CD14-positive monocyte (primary cell): ENCODE measurements at regions not wholly inside any gene's neighbourhood (a gene's known extent, or its start where the extent isn't known, plus 50 kb on each side); places are given as distances from the start of the nearest gene placed in this dataset.
A peak's percentile ranks its signal among the peaks of the same experiment; 100 is the strongest.

ENCODE experiments used
- DNase-seq, 3 donors: peaks; one replicate each; pipeline ENCODE4 v3.0.0-alpha.2; 2011 to 2022
- H2AFZ ChIP-seq: 2 replicates; pipeline ENCODE4 v1.6.0; 2012; ENCODE audit warnings: mild to moderate bottlenecking, low read depth, low read length, inconsistent platforms; ENCODE audit not compliant: insufficient read depth, poor library complexity, severe bottlenecking
- H3K27ac ChIP-seq, 2 donors: 1 replicate in 1 of 2; 2 replicates in 1 of 2; pipeline ENCODE4 v1.5.1; 2012 to 2013; ENCODE audit warnings: low read length in 2 of 2, control low read depth in 1 of 2, inconsistent platforms in 1 of 2, low read depth in 1 of 2, mild to moderate bottlenecking in 1 of 2
- H3K27me3 ChIP-seq, 2 donors: one replicate each; pipeline versions ENCODE4 v1.6.0 to v1.6.1; 2011 to 2013; ENCODE audit warnings: low read length in 2 of 2; ENCODE audit not compliant: control insufficient read depth in 2 of 2, insufficient read depth in 2 of 2
- H3K36me3 ChIP-seq, 2 donors: replicated peaks in 1 of 2; 1 replicate in 1 of 2; 2 replicates in 1 of 2; pipeline versions ENCODE4 v1.5.1 to v1.6.1; 2012 to 2013; ENCODE audit warnings: low read length in 2 of 2, control low read depth in 1 of 2, inconsistent platforms in 1 of 2, mild to moderate bottlenecking in 1 of 2; ENCODE audit not compliant: insufficient read depth in 2 of 2, control insufficient read depth in 1 of 2
- H3K4me1 ChIP-seq, 2 donors: 1 replicate in 1 of 2; 2 replicates in 1 of 2; pipeline versions ENCODE4 v1.5.1 to v1.6.1; 2012 to 2013; ENCODE audit warnings: low read length in 2 of 2, control low read depth in 1 of 2, inconsistent platforms in 1 of 2, mild to moderate bottlenecking in 1 of 2, moderate library complexity in 1 of 2; ENCODE audit not compliant: insufficient read depth in 2 of 2, control insufficient read depth in 1 of 2
- H3K4me2 ChIP-seq: replicated peaks from 2 replicates; pipeline ENCODE3; 2012; ENCODE audit warnings: low read length, moderate library complexity, mild to moderate bottlenecking; ENCODE audit not compliant: poor library complexity, severe bottlenecking; ENCODE audit errors: extremely low read depth
- H3K4me3 ChIP-seq, 3 experiments: fragments of 200-600 bp in 1 of 3; sonication (generic) in 1 of 3; replicated peaks in 1 of 3; 1 replicate in 2 of 3; 2 replicates in 1 of 3; pipeline ENCODE4 v1.5.1; 2011 to 2013; ENCODE audit warnings: low read length in 3 of 3, mild to moderate bottlenecking in 3 of 3, control low read depth in 2 of 3, low read depth in 2 of 3, inconsistent platforms in 1 of 3, moderate library complexity in 1 of 3
- H3K79me2 ChIP-seq: 2 replicates; pipeline ENCODE4 v1.6.0; 2012; ENCODE audit warnings: mild to moderate bottlenecking, control low read depth, inconsistent platforms, low read length, moderate library complexity; ENCODE audit not compliant: insufficient read depth
- H3K9ac ChIP-seq: 2 replicates; pipeline ENCODE4 v1.6.0; 2017; ENCODE audit warnings: low read length, mild to moderate bottlenecking; ENCODE audit not compliant: insufficient read depth, poor library complexity, severe bottlenecking
- H3K9me3 ChIP-seq, 2 donors: replicated peaks in 1 of 2; 1 replicate in 1 of 2; 2 replicates in 1 of 2; pipeline versions ENCODE4 v1.5.1 to v1.6.1; 2012 to 2013; ENCODE audit warnings: low read length in 2 of 2, control low read depth in 1 of 2; ENCODE audit not compliant: control insufficient read depth in 1 of 2, insufficient read depth in 1 of 2
- H4K20me1 ChIP-seq: 2 replicates; pipeline ENCODE4 v1.6.0; 2012; ENCODE audit warnings: mild to moderate bottlenecking, low read length, control low read depth, moderate library complexity; ENCODE audit not compliant: insufficient read depth
- H3K27ac Mint-ChIP-seq, 7 donors: one replicate each; pipeline ENCODE4 v1.8.0; 2020; ENCODE audit warnings: mild to moderate bottlenecking in 7 of 7, mixed read lengths in 7 of 7, moderate library complexity in 6 of 7, inconsistent platforms in 2 of 7
- H3K27me3 Mint-ChIP-seq, 3 donors: one replicate each; pipeline ENCODE4 v1.8.0; 2021 to 2022; ENCODE audit warnings: low read depth in 3 of 3, mild to moderate bottlenecking in 3 of 3, mixed read lengths in 3 of 3, moderate library complexity in 3 of 3, inconsistent platforms in 1 of 3
- H3K36me3 Mint-ChIP-seq, 2 donors: one replicate each; pipeline ENCODE4 v1.8.0; 2020; ENCODE audit warnings: mixed read lengths in 2 of 2, inconsistent platforms in 1 of 2, mild to moderate bottlenecking in 1 of 2
- H3K4me1 Mint-ChIP-seq: one replicate; pipeline ENCODE4 v1.8.0; 2020; ENCODE audit warnings: mild to moderate bottlenecking, mixed read lengths
- H3K4me3 Mint-ChIP-seq, 2 donors: one replicate each; pipeline ENCODE4 v1.8.0; 2020; ENCODE audit warnings: mild to moderate bottlenecking in 2 of 2, mixed read lengths in 2 of 2, moderate library complexity in 1 of 2
- H3K9me3 Mint-ChIP-seq, 7 donors: one replicate each; pipeline ENCODE4 v1.8.0; 2020 to 2022; ENCODE audit warnings: mixed read lengths in 7 of 7, mild to moderate bottlenecking in 6 of 7, moderate library complexity in 6 of 7, inconsistent platforms in 2 of 7
- WGBS: methylation state at CpG from one replicate; pipeline ENCODE4 v1.1.5; 2013; ENCODE audit warnings: missing lambda C conversion rate; ENCODE audit not compliant: insufficient coverage; 5-methylcytosine and 5-hydroxymethylcytosine counted together
- intact Hi-C, 2 donors: fragments of 100-400 bp; cut with micrococcal nuclease; formaldehyde crosslinking; loops; one replicate each; pipeline versions ENCODE4 v1.15.0 to v1.15.1; 2023
- TF ChIP-seq, protein P1 (sequence below): fragments of 200-600 bp; IDR thresholded peaks from one replicate; pipeline ENCODE4 v1.8.0; 2022; ENCODE audit warnings: antibody characterized with exemption, mild to moderate bottlenecking

- Mint-ChIP-seq H3K27ac (no peak overlapping the region), H3K36me3 (no peaks in the 10 kb centered on the region), H3K27me3 (peaks cover 0 to 2% (median 0%) of the 10 kb centered on the region in 3 donors), H3K4me3 (no peak overlapping the region), H3K4me1 (no peaks in the 10 kb centered on the region), H3K9me3 (peaks cover 0 to 8% (median 1%) of the 10 kb centered on the region in 7 donors)
- no peak for DNase-seq
- 100% methylated on average over 1 of the region's 1 CpG for WGBS
- H3K4me2 ChIP-seq: no peak overlapping the region
- TF ChIP-seq, protein P1, sequence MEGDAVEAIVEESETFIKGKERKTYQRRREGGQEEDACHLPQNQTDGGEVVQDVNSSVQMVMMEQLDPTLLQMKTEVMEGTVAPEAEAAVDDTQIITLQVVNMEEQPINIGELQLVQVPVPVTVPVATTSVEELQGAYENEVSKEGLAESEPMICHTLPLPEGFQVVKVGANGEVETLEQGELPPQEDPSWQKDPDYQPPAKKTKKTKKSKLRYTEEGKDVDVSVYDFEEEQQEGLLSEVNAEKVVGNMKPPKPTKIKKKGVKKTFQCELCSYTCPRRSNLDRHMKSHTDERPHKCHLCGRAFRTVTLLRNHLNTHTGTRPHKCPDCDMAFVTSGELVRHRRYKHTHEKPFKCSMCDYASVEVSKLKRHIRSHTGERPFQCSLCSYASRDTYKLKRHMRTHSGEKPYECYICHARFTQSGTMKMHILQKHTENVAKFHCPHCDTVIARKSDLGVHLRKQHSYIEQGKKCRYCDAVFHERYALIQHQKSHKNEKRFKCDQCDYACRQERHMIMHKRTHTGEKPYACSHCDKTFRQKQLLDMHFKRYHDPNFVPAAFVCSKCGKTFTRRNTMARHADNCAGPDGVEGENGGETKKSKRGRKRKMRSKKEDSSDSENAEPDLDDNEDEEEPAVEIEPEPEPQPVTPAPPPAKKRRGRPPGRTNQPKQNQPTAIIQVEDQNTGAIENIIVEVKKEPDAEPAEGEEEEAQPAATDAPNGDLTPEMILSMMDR: no peak
- H4K20me1 ChIP-seq: no peaks in the 10 kb centered on the region
- intact Hi-C loops: no loop called here
- H3K9ac ChIP-seq: no peak overlapping the region
- H3K27me3 ChIP-seq: no peaks in the 10 kb centered on the region
- no peaks in the 10 kb centered on the region for H3K79me2 ChIP-seq
- H2AFZ ChIP-seq: no peak overlapping the region
- no peak overlapping the region for H3K27ac ChIP-seq
- no peaks in the 10 kb centered on the region for H3K9me3 ChIP-seq
- H3K36me3 ChIP-seq: no peaks in the 10 kb centered on the region
- H3K4me1 ChIP-seq: no peaks in the 10 kb centered on the region
- no peak overlapping the region for H3K4me3 ChIP-seq
Measured at GRCh38 chr1:195733826-195734225, 874.4 kb downstream of the KCNT2 start.

GRCh38 chr1:195733408-195733807 lies 874.8 kb downstream of the KCNT2 start:
- no peaks in the 10 kb centered on the region for H3K4me1 Mint-ChIP-seq
- no peak overlapping the region for H3K4me2 ChIP-seq
- no peak overlapping the region for H3K27ac ChIP-seq
- H2AFZ ChIP-seq: no peak overlapping the region
- H3K4me3 ChIP-seq: no peak overlapping the region
- H3K9me3 Mint-ChIP-seq: peaks cover 0 to 7% (median 1%) of the 10 kb centered on the region in 7 donors
- TF ChIP-seq, protein P1: no peak
- peaks cover 0 to 2% (median 0%) of the 10 kb centered on the region in 3 donors for H3K27me3 Mint-ChIP-seq
- H3K36me3 ChIP-seq: no peaks in the 10 kb centered on the region
- H3K27ac Mint-ChIP-seq: peak overlapping the region in 1 of 7 donors; percentile 15
- no peak overlapping the region for H3K9ac ChIP-seq
- WGBS: 95% methylated on average over 2 of the region's 4 CpGs
- no peaks in the 10 kb centered on the region for H3K79me2 ChIP-seq
- no peaks in the 10 kb centered on the region for H3K9me3 ChIP-seq
- no peaks in the 10 kb centered on the region for H4K20me1 ChIP-seq
- DNase-seq: no peak
- H3K27me3 ChIP-seq: no peaks in the 10 kb centered on the region
- no peak overlapping the region for H3K4me3 Mint-ChIP-seq
- no peaks in the 10 kb centered on the region for H3K36me3 Mint-ChIP-seq
- intact Hi-C loops: no loop called here
- no peaks in the 10 kb centered on the region for H3K4me1 ChIP-seq
